Right lobe of liver (tissue), 6 donors: ENCODE measurements at regions not wholly inside any gene's neighbourhood (a gene's known extent, or its start where the extent isn't known, plus 50 kb on each side); places are given as distances from the start of the nearest gene placed in this dataset.

Experiments used
- ATAC-seq, 4 donors: fragments of 200-7000 bp; cut with Tn5 transposase; one replicate each; pipeline ENCODE4 v1.9.1; 2020; ENCODE audit warnings: mild to moderate bottlenecking in 4 of 4, moderate library complexity in 4 of 4
- DNase-seq, 3 donors: peaks; one replicate each; pipeline ENCODE4 v3.0.0-alpha.2; 2020
- H3K27ac ChIP-seq, 3 donors: fragments of 200-600 bp; one replicate each; pipeline ENCODE4 v1.8.0; 2022
- H3K27me3 ChIP-seq, 2 donors: fragments of 200-600 bp; one replicate each; pipeline ENCODE4 v1.8.0; 2022
- H3K36me3 ChIP-seq, 4 donors: fragments of 200-600 bp; sonication (generic) in 1 of 4; one replicate each; pipeline versions ENCODE4 v1.5.1 to v1.8.0; 2017 to 2022; ENCODE audit warnings: control low read depth in 1 of 4
- H3K4me1 ChIP-seq, 4 donors: fragments of 200-600 bp; sonication (generic) in 1 of 4; one replicate each; pipeline versions ENCODE4 v1.5.1 to v1.8.0; 2017 to 2022; ENCODE audit warnings: control low read depth in 1 of 4
- H3K4me3 ChIP-seq, 3 donors: fragments of 200-600 bp; one replicate each; pipeline ENCODE4 v1.8.0; 2022
- H3K9me3 ChIP-seq, 4 donors: fragments of 200-600 bp; sonication (generic) in 1 of 4; one replicate each; pipeline versions ENCODE4 v1.5.1 to v1.8.0; 2017 to 2022; ENCODE audit warnings: control low read depth in 1 of 4
- CTCF ChIP-seq, 4 donors: fragments of 200-600 bp in 3 of 4; fragments of 450-650 bp in 1 of 4; IDR thresholded peaks; one replicate each; pipeline versions ENCODE4 v1.5.1 to v1.8.0; 2016 to 2022; ENCODE audit warnings: antibody characterized with exemption in 4 of 4, mild to moderate bottlenecking in 2 of 4
- POLR2A ChIP-seq: fragments of 450-650 bp; IDR thresholded peaks from one replicate; pipeline ENCODE4 v1.6.1; 2017; ENCODE audit warnings: antibody characterized with exemption, mild to moderate bottlenecking
- whole genome bisulfite sequencing: methylation state at CpG from one replicate; pipeline ENCODE4 v1.1.6; 2018; ENCODE audit warnings: low coverage, low lambda C conversion rate; ENCODE audit not compliant: insufficient coverage; ENCODE audit errors: missing lambda C conversion rate; 5-methylcytosine and 5-hydroxymethylcytosine counted together
- intact Hi-C, 2 donors: fragments of 100-400 bp; cut with DNase I; formaldehyde crosslinking; loops; one replicate each; pipeline versions ENCODE4 v1.11.2 to v1.14.1; 2022
- donor health status: DM: no; HTN: yes; CAD: no.
- donor health status: DM: no; HTN: no; CAD: no.
- donor health status: DM: no; HTN: no; CAD: no.
- donor health status: DM: no; HTN: yes; CAD: no.
- donor health status: DM: no; HTN: yes; CAD: no.

- H3K4me3 ChIP-seq = no peak overlapping the region
- intact Hi-C loops = no loop called here
- WGBS = 51% methylated on average over 5 of the region's 5 CpGs
- H3K9me3 ChIP-seq = no peaks in the 10 kb centered on the region
- H3K4me1 ChIP-seq = peaks cover 0 to 11% (median 4%) of the 10 kb centered on the region in 4 donors
- ATAC-seq (no peak), DNase-seq (no peak)
- H3K36me3 ChIP-seq = no peaks in the 10 kb centered on the region
- H3K27ac ChIP-seq = no peak overlapping the region
- H3K27me3 ChIP-seq = no peaks in the 10 kb centered on the region
- no peak for TF ChIP-seq CTCF (IDR thresholded peaks at IDR 0.05)
- TF ChIP-seq POLR2A = no peak
Observed at GRCh38 chr15:38706956-38707355, 142.3 kb upstream of the RASGRP1 start.

GRCh38 chr15:38707802-38708671 is 143.4 kb upstream of the RASGRP1 start:
- Histone ChIP-seq H3K27me3 (no peaks in the 10 kb centered on the region), H3K27ac (no peak overlapping the region), H3K36me3 (no peaks in the 10 kb centered on the region), H3K4me1 (peaks cover 0 to under 1% (median 0%) of the 10 kb centered on the region in 4 donors), H3K4me3 (no peak overlapping the region), H3K9me3 (no peaks in the 10 kb centered on the region)
- intact Hi-C loops = no loop called here
- WGBS = 33% methylated on average over 7 of the region's 8 CpGs
- ATAC-seq (peak; percentile 77 to 91 (median 89)), DNase-seq (no peak)
- TF ChIP-seq POLR2A (no peak), CTCF (IDR thresholded peaks at IDR 0.05) (peak; percentile 62 to 68 (median 64))

- Histone ChIP-seq H3K27ac (no peak overlapping the region), H3K36me3 (no peaks in the 10 kb centered on the region), H3K4me3 (no peak overlapping the region), H3K27me3 (no peaks in the 10 kb centered on the region), H3K4me1 (no peaks in the 10 kb centered on the region), H3K9me3 (no peaks in the 10 kb centered on the region)
- ATAC-seq = no peak
- TF ChIP-seq CTCF (IDR thresholded peaks at IDR 0.05) = no peak
- TF ChIP-seq POLR2A = no peak
- WGBS = 72% methylated on average over 4 of the region's 4 CpGs
- no peak for DNase-seq
- intact Hi-C loops = no loop called here
Observed at GRCh38 chr15:38708672-38709180, 144.1 kb upstream of the RASGRP1 start.

DNA sequence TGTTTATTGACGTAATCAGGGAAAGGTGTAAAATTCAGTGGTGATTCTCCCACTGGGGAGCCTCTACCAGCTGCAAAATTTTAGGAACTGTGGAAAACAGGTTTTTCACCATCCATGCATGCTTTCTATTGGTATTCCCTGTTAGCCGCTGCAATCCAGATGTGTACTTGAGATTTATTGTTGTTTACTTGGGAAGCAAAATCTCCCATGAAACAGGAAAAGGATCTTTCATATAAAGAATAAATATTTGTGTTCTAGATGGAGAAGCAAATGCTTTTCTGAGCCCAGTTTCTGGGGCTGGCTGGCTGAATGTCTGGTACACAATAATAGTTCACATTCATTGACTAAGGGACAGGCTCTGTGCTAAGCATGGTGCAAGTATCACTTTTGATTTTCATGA is 144.6 kb upstream of the RASGRP1 start:
- ATAC-seq (no peak), DNase-seq (no peak)
- intact Hi-C loops = no loop called here
- no peak for TF ChIP-seq POLR2A
- no peak for TF ChIP-seq CTCF (IDR thresholded peaks at IDR 0.05)
- Histone ChIP-seq H3K36me3 (no peaks in the 10 kb centered on the region), H3K27ac (no peak overlapping the region), H3K9me3 (no peaks in the 10 kb centered on the region), H3K4me3 (no peak overlapping the region), H3K4me1 (no peaks in the 10 kb centered on the region), H3K27me3 (no peaks in the 10 kb centered on the region)
- 80% methylated on average over 2 of the region's 2 CpGs for WGBS
